ENCODE measurements at regions not wholly inside any gene's neighbourhood (a gene's known extent, or its start where the extent isn't known, plus 50 kb on each side); places are given as distances from the start of the nearest gene placed in this dataset.

DNA sequence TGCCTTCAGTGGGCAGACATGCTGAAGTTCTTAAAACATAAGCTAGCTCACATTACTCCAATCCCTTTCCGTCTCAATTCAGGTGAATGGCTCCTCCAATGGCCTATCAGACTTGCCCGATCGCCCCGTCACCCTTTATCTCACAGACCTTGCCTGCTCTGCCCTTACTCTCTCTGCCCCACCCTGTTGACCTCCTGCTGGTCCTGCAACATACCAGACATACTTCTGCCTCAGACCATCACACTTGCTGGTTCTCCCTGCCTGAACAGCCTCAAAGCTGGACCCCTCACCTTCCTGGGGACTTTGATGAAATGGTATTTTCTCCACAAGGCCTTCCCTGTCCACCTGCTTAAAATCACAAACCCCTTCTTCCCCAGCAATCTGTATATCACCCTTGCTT, 340.1 kb upstream of the NR3C2 start:
- Histone ChIP-seq H3K4me1 (ENCODE audit: control insufficient read depth, insufficient read depth, low read length) (peaks cover 3% of the 10 kb centered on the region; the same call in 1 of the 2 replicates), H3K36me3 (ENCODE audit: control insufficient read depth in 2 of 2, insufficient read depth in 1 of 2, low read length in 2 of 2) (no peaks in the 10 kb centered on the region), H3K4me3 (ENCODE audit: low read depth, low read length) (no peak overlapping the region), H3K27ac (ENCODE audit: extremely low read depth, low read depth, low read length) (no peak overlapping the region), H3K9me3 (ENCODE audit: control insufficient read depth, insufficient read depth, low read depth, low read length) (no peaks in the 10 kb centered on the region)
- TF ChIP-seq MEIS1 (CRISPR knock-in tag; IDR thresholded peaks at IDR 0.05; ENCODE audit: borderline replicate concordance) (no peak), ZNF214 (tag by site-specific recombination; IDR thresholded peaks at IDR 0.05; ENCODE audit: borderline replicate concordance) (no peak), ZBTB20 (tag by site-specific recombination; IDR thresholded peaks at IDR 0.05) (no peak), ZNF747 (tag by site-specific recombination; IDR thresholded peaks at IDR 0.05) (no peak), ZNF658 (tag by site-specific recombination; IDR thresholded peaks at IDR 0.05) (no peak), ZNF391 (tag by site-specific recombination; IDR thresholded peaks at IDR 0.05; ENCODE audit: borderline replicate concordance, low read depth) (no peak), OSR2 (tag by site-specific recombination; IDR thresholded peaks at IDR 0.05) (no peak)
- TF ChIP-seq, protein P1, sequence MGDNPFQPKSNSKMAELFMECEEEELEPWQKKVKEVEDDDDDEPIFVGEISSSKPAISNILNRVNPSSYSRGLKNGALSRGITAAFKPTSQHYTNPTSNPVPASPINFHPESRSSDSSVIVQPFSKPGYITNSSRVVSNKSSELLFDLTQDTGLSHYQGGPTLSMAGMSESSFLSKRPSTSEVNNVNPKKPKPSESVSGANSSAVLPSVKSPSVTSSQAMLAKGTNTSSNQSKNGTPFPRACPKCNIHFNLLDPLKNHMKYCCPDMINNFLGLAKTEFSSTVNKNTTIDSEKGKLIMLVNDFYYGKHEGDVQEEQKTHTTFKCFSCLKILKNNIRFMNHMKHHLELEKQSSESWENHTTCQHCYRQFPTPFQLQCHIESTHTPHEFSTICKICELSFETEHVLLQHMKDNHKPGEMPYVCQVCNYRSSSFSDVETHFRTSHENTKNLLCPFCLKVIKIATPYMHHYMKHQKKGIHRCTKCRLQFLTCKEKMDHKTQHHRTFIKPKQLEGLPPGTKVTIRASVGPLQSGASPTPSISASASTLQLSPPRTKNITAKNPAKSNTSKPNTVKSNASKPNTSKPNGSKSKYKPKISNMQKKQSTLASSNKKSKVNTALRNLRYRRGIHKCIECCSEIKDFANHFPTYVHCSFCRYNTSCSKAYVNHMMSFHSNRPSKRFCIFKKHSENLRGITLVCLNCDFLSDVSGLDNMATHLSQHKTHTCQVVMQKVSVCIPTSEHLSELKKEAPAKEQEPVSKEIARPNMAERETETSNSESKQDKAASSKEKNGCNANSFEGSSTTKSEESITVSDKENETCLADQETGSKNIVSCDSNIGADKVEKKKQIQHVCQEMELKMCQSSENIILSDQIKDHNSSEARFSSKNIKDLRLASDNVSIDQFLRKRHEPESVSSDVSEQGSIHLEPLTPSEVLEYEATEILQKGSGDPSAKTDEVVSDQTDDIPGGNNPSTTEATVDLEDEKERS (tag by site-specific recombination; IDR thresholded peaks at IDR 0.05): no peak
- TF ChIP-seq, protein P2, sequence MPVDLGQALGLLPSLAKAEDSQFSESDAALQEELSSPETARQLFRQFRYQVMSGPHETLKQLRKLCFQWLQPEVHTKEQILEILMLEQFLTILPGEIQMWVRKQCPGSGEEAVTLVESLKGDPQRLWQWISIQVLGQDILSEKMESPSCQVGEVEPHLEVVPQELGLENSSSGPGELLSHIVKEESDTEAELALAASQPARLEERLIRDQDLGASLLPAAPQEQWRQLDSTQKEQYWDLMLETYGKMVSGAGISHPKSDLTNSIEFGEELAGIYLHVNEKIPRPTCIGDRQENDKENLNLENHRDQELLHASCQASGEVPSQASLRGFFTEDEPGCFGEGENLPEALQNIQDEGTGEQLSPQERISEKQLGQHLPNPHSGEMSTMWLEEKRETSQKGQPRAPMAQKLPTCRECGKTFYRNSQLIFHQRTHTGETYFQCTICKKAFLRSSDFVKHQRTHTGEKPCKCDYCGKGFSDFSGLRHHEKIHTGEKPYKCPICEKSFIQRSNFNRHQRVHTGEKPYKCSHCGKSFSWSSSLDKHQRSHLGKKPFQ (tag by site-specific recombination; IDR thresholded peaks at IDR 0.05): no peak
- TF ChIP-seq, protein P3, sequence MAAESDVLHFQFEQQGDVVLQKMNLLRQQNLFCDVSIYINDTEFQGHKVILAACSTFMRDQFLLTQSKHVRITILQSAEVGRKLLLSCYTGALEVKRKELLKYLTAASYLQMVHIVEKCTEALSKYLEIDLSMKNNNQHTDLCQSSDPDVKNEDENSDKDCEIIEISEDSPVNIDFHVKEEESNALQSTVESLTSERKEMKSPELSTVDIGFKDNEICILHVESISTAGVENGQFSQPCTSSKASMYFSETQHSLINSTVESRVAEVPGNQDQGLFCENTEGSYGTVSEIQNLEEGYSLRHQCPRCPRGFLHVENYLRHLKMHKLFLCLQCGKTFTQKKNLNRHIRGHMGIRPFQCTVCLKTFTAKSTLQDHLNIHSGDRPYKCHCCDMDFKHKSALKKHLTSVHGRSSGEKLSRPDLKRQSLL (tag by site-specific recombination; IDR thresholded peaks at IDR 0.05): no peak
- CTCF ChIA-PET: no interaction called here
- POLR2A ChIA-PET: no interaction called here

DNA sequence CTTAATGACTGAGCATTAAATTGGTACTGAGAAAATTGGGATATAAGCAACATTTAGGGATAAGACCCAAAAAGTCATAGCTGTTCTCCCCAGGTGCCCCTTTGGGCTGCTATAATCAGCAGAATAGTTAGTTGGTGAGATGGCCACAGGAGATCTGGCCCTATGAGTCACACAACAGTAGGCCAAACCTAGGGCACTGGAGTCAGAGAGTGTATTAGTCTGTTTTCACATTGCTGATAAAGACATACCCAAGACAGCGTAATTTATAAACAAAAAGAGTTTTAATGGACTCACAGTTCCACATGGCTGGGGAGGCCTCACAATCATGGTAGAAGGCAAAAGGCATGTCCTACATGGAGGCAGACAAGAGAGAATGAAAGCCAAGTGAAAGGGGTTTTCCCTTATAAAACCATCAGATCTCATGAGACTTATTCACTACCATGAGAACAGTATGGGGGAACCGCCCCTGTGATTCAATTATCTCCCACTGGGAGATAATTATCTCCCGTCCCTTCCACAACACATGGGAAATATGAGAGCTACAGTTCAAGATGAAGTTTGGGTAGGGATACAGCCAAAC, 338.3 kb upstream of the NR3C2 start:
- CTCF ChIA-PET: no interaction called here

DNA sequence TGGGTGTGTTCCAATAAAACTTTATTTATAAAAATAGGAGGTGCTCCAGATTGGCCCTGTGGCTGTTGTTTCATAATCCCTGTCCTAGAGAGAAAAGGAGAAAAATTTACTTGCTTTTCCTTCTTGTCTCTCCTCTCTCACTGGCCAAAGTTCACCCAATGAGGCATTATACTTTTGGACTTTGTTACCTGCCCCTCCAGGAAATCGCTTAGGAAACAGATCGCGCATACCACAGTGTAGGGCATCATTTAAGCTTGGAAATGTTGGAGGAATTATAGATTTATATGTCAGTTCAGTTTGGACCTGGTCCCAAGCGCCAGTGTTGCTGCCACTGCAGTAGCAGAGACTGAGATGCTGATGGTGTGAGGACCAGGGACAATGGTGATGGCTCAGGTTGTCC, 337.6 kb upstream of the NR3C2 start:
- no peak for TF ChIP-seq ZNF223 (tag by site-specific recombination; IDR thresholded peaks at IDR 0.05)
- no peak for TF ChIP-seq GLI2 (tag by site-specific recombination; IDR thresholded peaks at IDR 0.05; ENCODE audit: borderline replicate concordance, low read depth)
- no peak for TF ChIP-seq BCL11B (tag by site-specific recombination; IDR thresholded peaks at IDR 0.05; ENCODE audit: low read depth)
- TF ChIP-seq ZNF146 (tag by site-specific recombination; IDR thresholded peaks at IDR 0.05): no peak
- no peak for TF ChIP-seq ZNF571 (tag by site-specific recombination; IDR thresholded peaks at IDR 0.05)
- no peak for TF ChIP-seq SP3 (tag by site-specific recombination; IDR thresholded peaks at IDR 0.05)
- no peak for TF ChIP-seq ZNF19 (tag by site-specific recombination; IDR thresholded peaks at IDR 0.05; ENCODE audit: low read depth)
- no peak for TF ChIP-seq ZNF341 (tag by site-specific recombination; IDR thresholded peaks at IDR 0.05; ENCODE audit: low read depth)
- TF ChIP-seq ZNF510 (tag by site-specific recombination; IDR thresholded peaks at IDR 0.05; ENCODE audit: insufficient replicate concordance): no peak
- TF ChIP-seq ZNF214 (tag by site-specific recombination; IDR thresholded peaks at IDR 0.05; ENCODE audit: borderline replicate concordance): no peak
- TF ChIP-seq, protein P4, sequence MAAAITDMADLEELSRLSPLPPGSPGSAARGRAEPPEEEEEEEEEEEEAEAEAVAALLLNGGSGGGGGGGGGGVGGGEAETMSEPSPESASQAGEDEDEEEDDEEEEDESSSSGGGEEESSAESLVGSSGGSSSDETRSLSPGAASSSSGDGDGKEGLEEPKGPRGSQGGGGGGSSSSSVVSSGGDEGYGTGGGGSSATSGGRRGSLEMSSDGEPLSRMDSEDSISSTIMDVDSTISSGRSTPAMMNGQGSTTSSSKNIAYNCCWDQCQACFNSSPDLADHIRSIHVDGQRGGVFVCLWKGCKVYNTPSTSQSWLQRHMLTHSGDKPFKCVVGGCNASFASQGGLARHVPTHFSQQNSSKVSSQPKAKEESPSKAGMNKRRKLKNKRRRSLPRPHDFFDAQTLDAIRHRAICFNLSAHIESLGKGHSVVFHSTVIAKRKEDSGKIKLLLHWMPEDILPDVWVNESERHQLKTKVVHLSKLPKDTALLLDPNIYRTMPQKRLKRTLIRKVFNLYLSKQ (tag by site-specific recombination; IDR thresholded peaks at IDR 0.05; ENCODE audit: borderline replicate concordance): no peak
- ChIA-PET POLR2A (no interaction called here), CTCF (no interaction called here)
- Histone ChIP-seq H3K9me3 (ENCODE audit: control insufficient read depth, insufficient read depth, low read depth, low read length) (no peaks in the 10 kb centered on the region), H3K4me1 (ENCODE audit: control insufficient read depth, insufficient read depth, low read length) (no peaks in the 10 kb centered on the region), H3K36me3 (ENCODE audit: control insufficient read depth in 2 of 2, insufficient read depth in 1 of 2, low read length in 2 of 2) (no peaks in the 10 kb centered on the region), H3K27ac (ENCODE audit: extremely low read depth, low read depth, low read length) (no peak overlapping the region), H3K4me3 (ENCODE audit: low read depth, low read length) (no peak overlapping the region)

More for the DNA sequence above, 338.3 kb upstream of the NR3C2 start:
- H3K27ac ChIP-seq (ENCODE audit: extremely low read depth, low read depth, low read length): no peak overlapping the region
- POLR2A ChIA-PET: no interaction called here
- TF ChIP-seq ZBTB17 (tag by site-specific recombination; IDR thresholded peaks at IDR 0.05) (no peak), SETDB1 (IDR thresholded peaks at IDR 0.05; ENCODE audit: insufficient read length, low read length) (peak; percentile 77)
- no peaks in the 10 kb centered on the region for H3K9me3 ChIP-seq (ENCODE audit: control insufficient read depth, insufficient read depth, low read depth, low read length)
- no peaks in the 10 kb centered on the region for H3K4me1 ChIP-seq (ENCODE audit: control insufficient read depth, insufficient read depth, low read length)
- H3K4me3 ChIP-seq (ENCODE audit: low read depth, low read length): no peak overlapping the region
- no peaks in the 10 kb centered on the region for H3K36me3 ChIP-seq (ENCODE audit: control insufficient read depth in 2 of 2, insufficient read depth in 1 of 2, low read length in 2 of 2)
